Osteoblast (primary cell): ENCODE measurements at regions not wholly inside any gene's neighbourhood (a gene's known extent, or its start where the extent isn't known, plus 50 kb on each side); places are given as distances from the start of the nearest gene placed in this dataset.

ENCODE experiments used
- DNase-seq: peaks from one replicate; pipeline ENCODE4 v3.0.0; 2011; ENCODE audit warnings: low spot score, mixed read lengths; ENCODE audit not compliant: insufficient read length; ENCODE audit errors: missing footprints
- H2AFZ ChIP-seq: 2 replicates; pipeline ENCODE4 v1.6.0; 2011; ENCODE audit warnings: mild to moderate bottlenecking, low read length
- H3K27ac ChIP-seq: 2 replicates; pipeline ENCODE4 v1.5.1; 2011; ENCODE audit warnings: mild to moderate bottlenecking, low read depth, low read length, moderate library complexity
- H3K27me3 ChIP-seq: 2 replicates; pipeline ENCODE4 v1.6.0; 2012; ENCODE audit warnings: mild to moderate bottlenecking, control low read depth, inconsistent platforms, low read length, moderate library complexity; ENCODE audit not compliant: insufficient read depth
- H3K36me3 ChIP-seq: 2 replicates; pipeline ENCODE4 v1.5.1; 2011; ENCODE audit warnings: mild to moderate bottlenecking, low read length, control low read depth, moderate library complexity; ENCODE audit not compliant: insufficient read depth
- H3K4me1 ChIP-seq: 2 replicates; pipeline ENCODE4 v1.5.1; 2011; ENCODE audit warnings: mild to moderate bottlenecking, low read length, control low read depth, moderate library complexity; ENCODE audit not compliant: insufficient read depth
- H3K4me2 ChIP-seq: 2 replicates; pipeline ENCODE4 v1.6.0; 2011; ENCODE audit warnings: mild to moderate bottlenecking, low read length; ENCODE audit not compliant: insufficient read depth
- H3K4me3 ChIP-seq: fragments of 200-600 bp; sonication (generic); 3 replicates; pipeline ENCODE4 v1.5.1; 2012; ENCODE audit warnings: mild to moderate bottlenecking, low read length, inconsistent platforms; ENCODE audit not compliant: insufficient read depth
- H3K79me2 ChIP-seq: 2 replicates; pipeline ENCODE4 v1.6.0; 2012; ENCODE audit warnings: mild to moderate bottlenecking, low read length, control low read depth, inconsistent platforms; ENCODE audit not compliant: insufficient read depth
- H3K9me3 ChIP-seq: 2 replicates; pipeline ENCODE4 v1.5.1; 2011; ENCODE audit warnings: low read depth, low read length, control low read depth
- H4K20me1 ChIP-seq: 2 replicates; pipeline ENCODE4 v1.6.0; 2012; ENCODE audit warnings: mild to moderate bottlenecking, low read length, control low read depth; ENCODE audit not compliant: insufficient read depth
- CTCF ChIP-seq: IDR thresholded peaks from 2 replicates; pipeline ENCODE4 v1.5.1; 2011; ENCODE audit warnings: mild to moderate bottlenecking, low read depth, low read length, moderate library complexity; ENCODE audit errors: extremely low read depth

DNA sequence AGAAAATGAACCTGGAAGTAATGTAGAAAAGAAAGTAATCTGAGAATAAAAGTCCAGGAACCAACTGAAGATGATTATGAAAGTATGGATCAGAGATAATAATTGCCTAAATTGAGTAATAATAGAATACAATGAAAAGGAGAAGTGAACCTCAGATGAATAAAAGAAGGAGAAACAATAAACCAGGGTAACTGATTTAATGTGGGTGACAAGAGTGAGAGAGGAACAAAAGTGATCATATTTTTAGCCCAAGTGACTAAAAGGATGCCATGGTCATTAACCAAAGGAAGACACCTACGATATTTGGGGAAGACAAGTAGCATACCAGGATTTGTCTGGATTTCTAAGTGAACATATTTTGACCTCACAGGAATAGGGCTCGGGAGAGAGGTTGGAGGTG lies 600.6 kb downstream of the RNF144A start:
- no peaks in the 10 kb centered on the region for H3K9me3 ChIP-seq
- H3K79me2 ChIP-seq, result no peaks in the 10 kb centered on the region
- no peak overlapping the region for H3K27ac ChIP-seq
- H3K4me3 ChIP-seq, result no peak overlapping the region
- no peaks in the 10 kb centered on the region for H3K27me3 ChIP-seq
- no peak for DNase-seq
- H4K20me1 ChIP-seq, result no peaks in the 10 kb centered on the region
- no peak for TF ChIP-seq CTCF
- H3K4me2 ChIP-seq, result no peak overlapping the region
- no peaks in the 10 kb centered on the region for H3K4me1 ChIP-seq
- H3K36me3 ChIP-seq, result no peaks in the 10 kb centered on the region
- no peak overlapping the region for H2AFZ ChIP-seq

DNA sequence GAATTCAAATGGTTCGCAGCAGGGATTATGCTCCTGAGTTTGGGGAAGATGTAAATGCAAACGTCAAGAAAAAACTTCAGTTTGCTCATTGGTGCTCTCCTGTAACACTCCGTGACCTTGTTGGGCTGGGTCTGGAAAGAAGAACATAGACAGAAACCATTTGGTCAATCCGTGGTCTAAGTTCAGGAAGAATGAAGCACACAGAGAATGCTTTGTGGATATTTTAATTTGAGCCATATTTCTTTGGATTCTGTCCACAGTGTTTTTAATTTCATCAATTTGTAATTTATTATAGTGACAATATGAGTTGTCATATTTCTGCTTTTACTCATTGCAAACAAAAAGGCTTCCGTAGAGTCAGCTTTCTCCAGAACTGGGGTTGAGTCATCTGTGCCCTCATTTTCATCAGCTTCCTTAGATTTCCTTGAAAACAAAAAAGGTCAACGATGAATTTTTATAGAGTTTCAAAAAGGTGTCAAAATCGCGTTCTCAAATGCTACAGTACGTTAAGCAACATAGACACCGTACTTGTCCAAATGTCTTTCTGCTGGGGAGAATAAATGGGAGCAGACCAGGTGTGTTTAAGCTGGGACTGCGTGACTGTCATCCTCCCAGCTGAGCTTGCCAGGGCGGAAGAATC lies 606.4 kb downstream of the RNF144A start:
- no peaks in the 10 kb centered on the region for H3K36me3 ChIP-seq
- H4K20me1 ChIP-seq, result no peaks in the 10 kb centered on the region
- no peaks in the 10 kb centered on the region for H3K4me1 ChIP-seq
- H3K4me3 ChIP-seq, result no peak overlapping the region
- H2AFZ ChIP-seq, result no peak overlapping the region
- TF ChIP-seq CTCF, result no peak
- H3K79me2 ChIP-seq, result no peaks in the 10 kb centered on the region
- H3K4me2 ChIP-seq, result no peak overlapping the region
- H3K27ac ChIP-seq, result no peak overlapping the region
- H3K27me3 ChIP-seq, result no peaks in the 10 kb centered on the region
- no peak for DNase-seq
- H3K9me3 ChIP-seq, result no peaks in the 10 kb centered on the region

GRCh38 chr2:7524195-7524594 lies 607.0 kb downstream of the RNF144A start:
- H3K27me3 ChIP-seq, result no peaks in the 10 kb centered on the region
- no peak for DNase-seq
- no peak overlapping the region for H3K4me2 ChIP-seq
- H3K79me2 ChIP-seq, result no peaks in the 10 kb centered on the region
- H2AFZ ChIP-seq, result no peak overlapping the region
- no peak for TF ChIP-seq CTCF
- H3K9me3 ChIP-seq, result no peaks in the 10 kb centered on the region
- H3K4me1 ChIP-seq, result no peaks in the 10 kb centered on the region
- no peak overlapping the region for H3K27ac ChIP-seq
- H3K36me3 ChIP-seq, result no peaks in the 10 kb centered on the region
- H4K20me1 ChIP-seq, result no peaks in the 10 kb centered on the region
- H3K4me3 ChIP-seq, result no peak overlapping the region

GRCh38 chr2:7525746-7526145 lies 608.5 kb downstream of the RNF144A start:
- no peak for DNase-seq
- no peak for TF ChIP-seq CTCF

More at GRCh38 chr2:7525746-7526145, 608.5 kb downstream of the RNF144A start:
- Histone ChIP-seq H4K20me1 (no peaks in the 10 kb centered on the region), H3K36me3 (no peaks in the 10 kb centered on the region), H3K4me3 (no peak overlapping the region), H3K4me1 (no peaks in the 10 kb centered on the region), H2AFZ (no peak overlapping the region), H3K9me3 (no peaks in the 10 kb centered on the region), H3K27ac (no peak overlapping the region), H3K4me2 (no peak overlapping the region), H3K27me3 (no peaks in the 10 kb centered on the region), H3K79me2 (no peaks in the 10 kb centered on the region)
